ENCODE measurements at regions not wholly inside any gene's neighbourhood (a gene's known extent, or its start where the extent isn't known, plus 50 kb on each side); places are given as distances from the start of the nearest gene placed in this dataset.

- DNase-seq (ENCODE audit: low read depth, low spot score), result peak; percentile 68
- in situ Hi-C loops (cut with HindIII; ENCODE audit: low pct_unique_long_range_greater_than_20kb, low sequenced_read_pairs), result no loop called here
Measured at GRCh38 chr16:5615868-5616642, 518.5 kb upstream of the EEF2KMT start.

GRCh38 chr16:5607169-5607568 is 509.6 kb upstream of the EEF2KMT start:
- DNase-seq (ENCODE audit: low read depth, low spot score), result no peak
- in situ Hi-C loops (cut with HindIII; ENCODE audit: low pct_unique_long_range_greater_than_20kb, low sequenced_read_pairs), result no loop called here

GRCh38 chr16:5605404-5605803 is 507.8 kb upstream of the EEF2KMT start:
- no peak for DNase-seq (ENCODE audit: low read depth, low spot score)
- in situ Hi-C loops (cut with HindIII; ENCODE audit: low pct_unique_long_range_greater_than_20kb, low sequenced_read_pairs), result no loop called here

GRCh38 chr16:5604770-5605169 is 507.2 kb upstream of the EEF2KMT start:
- DNase-seq (ENCODE audit: low read depth, low spot score), result peak; percentile 59

GRCh38 chr16:5603836-5604235 is 506.2 kb upstream of the EEF2KMT start:
- in situ Hi-C loops (cut with HindIII; ENCODE audit: low pct_unique_long_range_greater_than_20kb, low sequenced_read_pairs), result no loop called here
- DNase-seq (ENCODE audit: low read depth, low spot score), result no peak

More at GRCh38 chr16:5604770-5605169, 507.2 kb upstream of the EEF2KMT start:
- in situ Hi-C loops (cut with HindIII; ENCODE audit: low pct_unique_long_range_greater_than_20kb, low sequenced_read_pairs), result no loop called here

GRCh38 chr16:5601957-5602356 is 504.4 kb upstream of the EEF2KMT start:
- in situ Hi-C loops (cut with HindIII; ENCODE audit: low pct_unique_long_range_greater_than_20kb, low sequenced_read_pairs), result no loop called here
- no peak for DNase-seq (ENCODE audit: low read depth, low spot score)

- DNase-seq (ENCODE audit: low read depth, low spot score), result no peak
- in situ Hi-C loops (cut with HindIII; ENCODE audit: low pct_unique_long_range_greater_than_20kb, low sequenced_read_pairs), result no loop called here
Measured at GRCh38 chr16:5598793-5599192, 501.2 kb upstream of the EEF2KMT start.

- DNase-seq (ENCODE audit: low read depth, low spot score), result no peak
- in situ Hi-C loops (cut with HindIII; ENCODE audit: low pct_unique_long_range_greater_than_20kb, low sequenced_read_pairs), result no loop called here
Measured at GRCh38 chr16:5595849-5596248, 498.3 kb upstream of the EEF2KMT start.

- no peak for DNase-seq (ENCODE audit: low read depth, low spot score)
- in situ Hi-C loops (cut with HindIII; ENCODE audit: low pct_unique_long_range_greater_than_20kb, low sequenced_read_pairs), result no loop called here
Measured at GRCh38 chr16:5590416-5590815, 492.8 kb upstream of the EEF2KMT start.

GRCh38 chr16:5589812-5590373 is 492.3 kb upstream of the EEF2KMT start:
- DNase-seq (ENCODE audit: low read depth, low spot score), result no peak

GRCh38 chr16:5584109-5584508 is 486.5 kb upstream of the EEF2KMT start:
- no peak for DNase-seq (ENCODE audit: low read depth, low spot score)
- in situ Hi-C loops (cut with HindIII; ENCODE audit: low pct_unique_long_range_greater_than_20kb, low sequenced_read_pairs), result no loop called here

More at GRCh38 chr16:5589812-5590373, 492.3 kb upstream of the EEF2KMT start:
- in situ Hi-C loops (cut with HindIII; ENCODE audit: low pct_unique_long_range_greater_than_20kb, low sequenced_read_pairs), result no loop called here

- no peak for DNase-seq (ENCODE audit: low read depth, low spot score)
- in situ Hi-C loops (cut with HindIII; ENCODE audit: low pct_unique_long_range_greater_than_20kb, low sequenced_read_pairs), result no loop called here
Measured at GRCh38 chr16:5582529-5582928, 484.9 kb upstream of the EEF2KMT start.

GRCh38 chr16:5581908-5582307 is 484.3 kb upstream of the EEF2KMT start:
- in situ Hi-C loops (cut with HindIII; ENCODE audit: low pct_unique_long_range_greater_than_20kb, low sequenced_read_pairs), result no loop called here
- DNase-seq (ENCODE audit: low read depth, low spot score), result no peak

GRCh38 chr16:5581428-5581827 is 483.8 kb upstream of the EEF2KMT start:
- in situ Hi-C loops (cut with HindIII; ENCODE audit: low pct_unique_long_range_greater_than_20kb, low sequenced_read_pairs), result no loop called here
- no peak for DNase-seq (ENCODE audit: low read depth, low spot score)

GRCh38 chr16:5580772-5581171 is 483.2 kb upstream of the EEF2KMT start:
- DNase-seq (ENCODE audit: low read depth, low spot score), result no peak
- in situ Hi-C loops (cut with HindIII; ENCODE audit: low pct_unique_long_range_greater_than_20kb, low sequenced_read_pairs), result no loop called here

- in situ Hi-C loops (cut with HindIII; ENCODE audit: low pct_unique_long_range_greater_than_20kb, low sequenced_read_pairs), result no loop called here
- DNase-seq (ENCODE audit: low read depth, low spot score), result no peak
Measured at GRCh38 chr16:5580296-5580695, 482.7 kb upstream of the EEF2KMT start.

- in situ Hi-C loops (cut with HindIII; ENCODE audit: low pct_unique_long_range_greater_than_20kb, low sequenced_read_pairs), result no loop called here
- DNase-seq (ENCODE audit: low read depth, low spot score), result no peak
Measured at GRCh38 chr16:5578980-5579379, 481.4 kb upstream of the EEF2KMT start.

GRCh38 chr16:5577463-5577862 is 479.9 kb upstream of the EEF2KMT start:
- in situ Hi-C loops (cut with HindIII; ENCODE audit: low pct_unique_long_range_greater_than_20kb, low sequenced_read_pairs), result no loop called here
- DNase-seq (ENCODE audit: low read depth, low spot score), result no peak

- in situ Hi-C loops (cut with HindIII; ENCODE audit: low pct_unique_long_range_greater_than_20kb, low sequenced_read_pairs), result no loop called here
- no peak for DNase-seq (ENCODE audit: low read depth, low spot score)
Measured at GRCh38 chr16:5575646-5576245, 478.2 kb upstream of the EEF2KMT start.
